ENCODE measurements at regions not wholly inside any gene's neighbourhood (a gene's known extent, or its start where the extent isn't known, plus 50 kb on each side); places are given as distances from the start of the nearest gene placed in this dataset.
"Not testable (repeated sequence)": the region's sequence is repeated elsewhere in the genome, so short reads cannot be mapped to it uniquely, and the experiment has no call there.

DNA sequence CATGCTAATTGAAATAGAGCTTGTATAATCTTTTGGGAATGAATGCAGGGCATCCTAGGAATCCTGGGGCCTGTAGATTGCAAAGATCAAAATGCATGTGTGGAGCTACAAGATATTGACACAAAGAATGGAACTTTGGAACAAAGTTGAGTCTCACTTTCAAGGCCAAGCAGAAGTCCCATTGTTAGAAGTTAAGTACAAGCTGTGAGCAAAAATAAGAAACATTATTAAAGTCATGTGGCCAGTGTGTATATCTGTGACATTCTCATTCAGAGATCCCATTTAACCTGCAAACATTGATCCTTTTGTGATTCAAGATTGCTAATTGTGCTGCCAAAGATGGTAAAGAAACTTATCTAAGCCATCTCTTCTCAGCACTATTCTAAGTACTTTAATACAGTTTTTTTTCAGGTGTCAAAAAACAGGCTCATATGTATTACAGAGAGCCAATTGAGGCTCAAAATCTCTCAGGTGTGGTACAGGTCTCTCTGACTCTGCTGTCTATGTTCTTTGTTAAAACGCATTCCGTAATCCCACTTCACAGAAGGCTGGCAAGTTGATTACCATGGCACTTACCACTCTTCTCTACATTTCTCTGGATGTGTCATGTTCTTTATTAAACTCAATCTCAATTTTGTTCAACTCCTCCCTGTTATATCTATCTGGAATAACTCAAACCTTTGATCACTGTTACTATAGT is 704.4 kb upstream of the NEGR1 start:
- TF ChIP-seq, protein P1, sequence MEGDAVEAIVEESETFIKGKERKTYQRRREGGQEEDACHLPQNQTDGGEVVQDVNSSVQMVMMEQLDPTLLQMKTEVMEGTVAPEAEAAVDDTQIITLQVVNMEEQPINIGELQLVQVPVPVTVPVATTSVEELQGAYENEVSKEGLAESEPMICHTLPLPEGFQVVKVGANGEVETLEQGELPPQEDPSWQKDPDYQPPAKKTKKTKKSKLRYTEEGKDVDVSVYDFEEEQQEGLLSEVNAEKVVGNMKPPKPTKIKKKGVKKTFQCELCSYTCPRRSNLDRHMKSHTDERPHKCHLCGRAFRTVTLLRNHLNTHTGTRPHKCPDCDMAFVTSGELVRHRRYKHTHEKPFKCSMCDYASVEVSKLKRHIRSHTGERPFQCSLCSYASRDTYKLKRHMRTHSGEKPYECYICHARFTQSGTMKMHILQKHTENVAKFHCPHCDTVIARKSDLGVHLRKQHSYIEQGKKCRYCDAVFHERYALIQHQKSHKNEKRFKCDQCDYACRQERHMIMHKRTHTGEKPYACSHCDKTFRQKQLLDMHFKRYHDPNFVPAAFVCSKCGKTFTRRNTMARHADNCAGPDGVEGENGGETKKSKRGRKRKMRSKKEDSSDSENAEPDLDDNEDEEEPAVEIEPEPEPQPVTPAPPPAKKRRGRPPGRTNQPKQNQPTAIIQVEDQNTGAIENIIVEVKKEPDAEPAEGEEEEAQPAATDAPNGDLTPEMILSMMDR (conservative IDR thresholded peaks at IDR 0.05): no peak
- no peak for TF ChIP-seq EZH2 (IDR thresholded peaks at IDR 0.05; ENCODE audit: low read depth)
- H3K79me2 ChIP-seq (ENCODE audit: low read depth): no peaks in the 10 kb centered on the region
- H3K4me3 ChIP-seq: no peak overlapping the region
- H3K27ac ChIP-seq: no peak overlapping the region
- no peak overlapping the region for H3K4me2 ChIP-seq
- H4K20me1 ChIP-seq (ENCODE audit: insufficient read depth): no peaks in the 10 kb centered on the region
- no peaks in the 10 kb centered on the region for H3K4me1 ChIP-seq (replicated peaks; ENCODE audit: insufficient read depth)
- intact Hi-C loops (cut with micrococcal nuclease; ENCODE audit: unreplicated experiment): no loop called here
- BruUV-seq (replicated peaks): no TSS peak
- POLR2A ChIA-PET (ENCODE audit: unreplicated experiment): no interaction called here
- H2AFZ ChIP-seq: no peak overlapping the region
- CTCF ChIA-PET: no interaction called here
- no peaks in the 10 kb centered on the region for H3K9me2 ChIP-seq (ENCODE audit: insufficient read depth)
- H3K36me3 ChIP-seq (ENCODE audit: low read depth): no peaks in the 10 kb centered on the region
- no peaks in the 10 kb centered on the region for H3F3A ChIP-seq (ENCODE audit: insufficient read depth, low read depth)
- DNase-seq: no peak
- no peaks in the 10 kb centered on the region for H3K9me3 ChIP-seq (ENCODE audit: insufficient read depth, low read depth)
- no peaks in the 10 kb centered on the region for H3K27me3 ChIP-seq (ENCODE audit: insufficient read depth, low read depth)

DNA sequence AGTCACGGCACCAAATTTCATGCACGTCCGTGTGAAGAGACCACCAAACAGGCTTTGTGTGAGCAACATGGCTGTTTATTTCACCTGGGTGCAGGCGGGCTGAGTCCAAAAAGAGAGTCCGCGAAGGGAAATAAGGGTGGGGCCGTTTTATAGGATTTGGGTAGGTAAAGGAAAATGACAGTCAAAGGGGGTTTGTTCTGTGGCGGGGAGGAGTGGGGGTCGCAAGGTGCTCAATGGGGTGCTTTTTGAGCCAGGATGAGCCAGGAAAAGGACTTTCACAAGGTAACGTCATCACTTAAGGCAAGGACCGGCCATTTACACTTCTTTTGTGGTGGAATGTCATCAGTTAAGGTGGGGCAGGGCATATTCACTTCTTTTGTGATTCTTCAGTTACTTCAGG is 702.7 kb upstream of the NEGR1 start:
- H3F3A ChIP-seq (ENCODE audit: insufficient read depth, low read depth); CTCF ChIA-PET; BruUV-seq (replicated peaks); H3K36me3 ChIP-seq (ENCODE audit: low read depth); H3K27ac ChIP-seq; DNase-seq; H2AFZ ChIP-seq; H3K4me2 ChIP-seq; H4K20me1 ChIP-seq (ENCODE audit: insufficient read depth); H3K4me3 ChIP-seq; intact Hi-C loops (cut with micrococcal nuclease; ENCODE audit: unreplicated experiment); H3K27me3 ChIP-seq (ENCODE audit: insufficient read depth, low read depth); POLR2A ChIA-PET (ENCODE audit: unreplicated experiment); H3K9me3 ChIP-seq (ENCODE audit: insufficient read depth, low read depth); H3K79me2 ChIP-seq (ENCODE audit: low read depth); H3K4me1 ChIP-seq (replicated peaks; ENCODE audit: insufficient read depth); H3K9me2 ChIP-seq (ENCODE audit: insufficient read depth): not testable (repeated sequence)

DNA sequence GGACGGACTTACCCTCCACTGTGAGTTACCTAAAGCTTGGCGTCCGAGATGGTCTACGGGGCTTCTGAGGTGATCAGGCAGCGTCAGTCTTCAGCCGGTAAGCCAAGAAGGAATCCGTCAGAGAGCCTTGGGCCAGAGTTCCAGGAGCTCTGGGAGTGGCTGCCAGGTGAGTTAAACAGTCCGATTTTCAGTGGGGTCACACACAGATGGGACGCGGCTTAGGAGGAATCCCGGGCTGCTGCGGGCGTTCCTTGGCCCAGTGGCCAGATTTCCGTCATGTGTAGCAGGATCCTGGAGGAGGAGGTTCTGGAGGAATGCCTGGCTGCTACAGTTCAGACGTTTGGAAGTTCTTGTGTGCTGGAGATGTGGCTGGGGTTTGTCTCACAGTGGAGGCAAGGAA is 700.7 kb upstream of the NEGR1 start:
- H3F3A ChIP-seq (ENCODE audit: insufficient read depth, low read depth); DNase-seq; BruUV-seq (replicated peaks); H3K27me3 ChIP-seq (ENCODE audit: insufficient read depth, low read depth); H3K27ac ChIP-seq; H3K36me3 ChIP-seq (ENCODE audit: low read depth); H4K20me1 ChIP-seq (ENCODE audit: insufficient read depth); H3K9me3 ChIP-seq (ENCODE audit: insufficient read depth, low read depth); POLR2A ChIA-PET (ENCODE audit: unreplicated experiment); H3K4me2 ChIP-seq; intact Hi-C loops (cut with micrococcal nuclease; ENCODE audit: unreplicated experiment); H3K4me1 ChIP-seq (replicated peaks; ENCODE audit: insufficient read depth); H3K4me3 ChIP-seq; CTCF ChIA-PET; H3K79me2 ChIP-seq (ENCODE audit: low read depth); H3K9me2 ChIP-seq (ENCODE audit: insufficient read depth); H2AFZ ChIP-seq: not testable (repeated sequence)

DNA sequence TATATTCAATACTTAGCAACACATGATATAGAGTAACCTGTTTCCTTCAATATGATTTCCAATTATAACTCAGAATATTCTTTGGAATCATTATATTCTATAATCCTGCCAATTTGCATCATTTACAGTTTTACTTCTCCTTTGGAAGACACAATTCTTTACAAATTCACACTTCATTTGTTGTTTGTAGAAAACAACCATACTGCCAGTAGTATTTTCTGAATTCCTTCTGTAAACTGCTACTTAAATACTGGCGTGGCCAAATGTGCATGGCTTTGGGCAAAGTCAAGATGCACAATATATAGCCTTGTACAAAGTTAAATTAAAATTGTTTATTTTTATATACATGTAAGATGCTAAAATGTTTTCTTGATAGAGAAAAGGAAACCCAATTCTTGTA is 687.1 kb upstream of the NEGR1 start:
- no peaks in the 10 kb centered on the region for H3F3A ChIP-seq (ENCODE audit: insufficient read depth, low read depth)
- H3K4me2 ChIP-seq: no peak overlapping the region
- no peaks in the 10 kb centered on the region; the same call in 1 of the 2 replicates for H4K20me1 ChIP-seq (ENCODE audit: insufficient read depth)
- POLR2A ChIA-PET (ENCODE audit: unreplicated experiment): no interaction called here
- H3K27me3 ChIP-seq (ENCODE audit: insufficient read depth, low read depth): no peaks in the 10 kb centered on the region
- no peaks in the 10 kb centered on the region for H3K36me3 ChIP-seq (ENCODE audit: low read depth)
- H3K4me1 ChIP-seq (replicated peaks; ENCODE audit: insufficient read depth): no peaks in the 10 kb centered on the region
- H2AFZ ChIP-seq: no peak overlapping the region
- no peaks in the 10 kb centered on the region for H3K9me2 ChIP-seq (ENCODE audit: insufficient read depth)
- DNase-seq: no peak
- no peak overlapping the region for H3K27ac ChIP-seq
- intact Hi-C loops (cut with micrococcal nuclease; ENCODE audit: unreplicated experiment): no loop called here
- CTCF ChIA-PET: no interaction called here
- no peaks in the 10 kb centered on the region for H3K79me2 ChIP-seq (ENCODE audit: low read depth)
- no TSS peak for BruUV-seq (replicated peaks)
- H3K9me3 ChIP-seq (ENCODE audit: insufficient read depth, low read depth): no peaks in the 10 kb centered on the region
- H3K4me3 ChIP-seq: no peak overlapping the region
- TF ChIP-seq EZH2 (IDR thresholded peaks at IDR 0.05; ENCODE audit: low read depth): no peak
- TF ChIP-seq, protein P1 (conservative IDR thresholded peaks at IDR 0.05): no peak

Measured in PC-9 (cell line).